ENCODE measurements at regions not wholly inside any gene's neighbourhood (a gene's known extent, or its start where the extent isn't known, plus 50 kb on each side); places are given as distances from the start of the nearest gene placed in this dataset.
A peak's percentile ranks its signal among the peaks of the same experiment; 100 is the strongest.

DNA sequence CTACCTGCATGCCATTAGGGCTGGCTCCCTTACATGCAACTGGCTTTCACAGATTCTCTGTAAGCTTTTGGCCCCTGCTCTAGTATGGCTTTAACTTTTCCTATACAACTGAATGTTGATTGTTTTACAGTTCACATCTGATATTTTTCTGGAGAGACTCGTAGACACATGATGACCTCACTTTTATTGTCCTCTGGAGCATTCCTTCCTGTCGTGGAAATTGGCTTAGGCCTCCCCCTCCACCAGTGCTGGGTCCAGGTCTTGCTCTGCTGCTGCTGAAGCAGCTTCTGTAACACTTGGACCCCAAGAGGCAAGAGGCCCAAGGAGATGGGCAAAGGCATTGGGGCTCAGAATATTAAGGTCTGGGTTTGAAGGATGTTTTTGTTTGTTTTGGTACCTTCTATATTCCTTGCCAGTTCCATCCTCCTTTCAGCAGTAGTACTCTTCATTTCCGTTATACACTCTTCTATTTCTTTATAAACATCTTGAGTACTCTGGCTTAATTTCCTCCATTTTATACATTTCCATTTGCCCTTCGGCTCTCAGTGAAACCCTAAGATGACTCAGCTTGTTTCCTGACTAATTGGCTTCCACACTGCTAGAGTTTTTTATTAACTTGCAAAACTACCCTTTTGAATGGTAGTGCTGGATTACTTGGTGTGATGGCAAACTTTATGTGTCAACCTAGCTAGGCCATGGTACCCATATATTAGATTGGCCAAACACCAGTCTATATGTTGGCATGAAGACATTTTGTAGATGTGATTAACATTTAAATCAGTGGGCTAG, 219.8 kb downstream of the CDCA7 start:
- H3K27ac Mint-ChIP-seq (ENCODE audit: unreplicated experiment): no peak overlapping the region
- TF ChIP-seq, protein P1, sequence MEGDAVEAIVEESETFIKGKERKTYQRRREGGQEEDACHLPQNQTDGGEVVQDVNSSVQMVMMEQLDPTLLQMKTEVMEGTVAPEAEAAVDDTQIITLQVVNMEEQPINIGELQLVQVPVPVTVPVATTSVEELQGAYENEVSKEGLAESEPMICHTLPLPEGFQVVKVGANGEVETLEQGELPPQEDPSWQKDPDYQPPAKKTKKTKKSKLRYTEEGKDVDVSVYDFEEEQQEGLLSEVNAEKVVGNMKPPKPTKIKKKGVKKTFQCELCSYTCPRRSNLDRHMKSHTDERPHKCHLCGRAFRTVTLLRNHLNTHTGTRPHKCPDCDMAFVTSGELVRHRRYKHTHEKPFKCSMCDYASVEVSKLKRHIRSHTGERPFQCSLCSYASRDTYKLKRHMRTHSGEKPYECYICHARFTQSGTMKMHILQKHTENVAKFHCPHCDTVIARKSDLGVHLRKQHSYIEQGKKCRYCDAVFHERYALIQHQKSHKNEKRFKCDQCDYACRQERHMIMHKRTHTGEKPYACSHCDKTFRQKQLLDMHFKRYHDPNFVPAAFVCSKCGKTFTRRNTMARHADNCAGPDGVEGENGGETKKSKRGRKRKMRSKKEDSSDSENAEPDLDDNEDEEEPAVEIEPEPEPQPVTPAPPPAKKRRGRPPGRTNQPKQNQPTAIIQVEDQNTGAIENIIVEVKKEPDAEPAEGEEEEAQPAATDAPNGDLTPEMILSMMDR (IDR thresholded peaks at IDR 0.05; ENCODE audit: unreplicated experiment): no peak
- no peaks in the 10 kb centered on the region for H3K9me3 Mint-ChIP-seq (ENCODE audit: unreplicated experiment)
- no peaks in the 10 kb centered on the region for H3K36me3 Mint-ChIP-seq (ENCODE audit: low read depth, unreplicated experiment)
- peaks cover 2% of the 10 kb centered on the region for H3K27me3 Mint-ChIP-seq (ENCODE audit: unreplicated experiment)
- H3K4me1 Mint-ChIP-seq (ENCODE audit: unreplicated experiment): peaks cover 31% of the 10 kb centered on the region
- H3K4me3 Mint-ChIP-seq (ENCODE audit: unreplicated experiment): no peak overlapping the region
- DNase-seq (ENCODE audit: low spot score): no peak

DNA sequence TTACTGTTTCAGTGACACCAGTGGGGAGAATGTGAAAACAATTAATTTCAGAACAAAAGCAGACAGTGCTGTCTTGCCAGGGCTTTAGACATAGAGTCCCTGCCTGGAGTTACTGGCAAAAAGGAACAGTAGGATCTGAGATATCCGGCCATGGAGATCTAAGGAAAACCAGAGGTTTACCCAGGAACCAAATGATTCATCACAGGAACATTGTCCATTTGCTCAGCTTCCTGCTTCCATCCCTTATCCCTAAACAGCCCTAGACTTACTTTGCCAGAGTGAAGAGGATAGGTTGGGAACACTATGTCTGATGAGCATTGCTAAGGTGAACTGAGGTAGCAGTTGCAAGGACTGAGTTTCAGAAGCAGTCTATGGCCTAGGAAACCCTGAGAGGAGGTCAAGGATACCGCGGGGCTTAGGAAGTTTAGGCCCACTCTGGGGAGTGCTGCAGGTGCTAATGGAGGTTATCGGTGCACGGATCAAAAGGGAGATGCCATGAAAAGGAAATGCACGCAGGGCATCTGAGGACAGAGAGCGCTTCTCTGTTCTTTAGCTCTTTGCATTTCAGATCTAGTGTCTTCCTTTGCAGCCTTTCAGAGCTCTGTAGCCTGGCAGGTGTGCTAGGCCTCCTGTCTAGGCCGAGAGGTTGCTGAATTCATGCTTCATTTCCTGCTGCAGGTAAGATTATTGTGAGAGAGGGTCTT, 223.9 kb downstream of the CDCA7 start:
- Mint-ChIP-seq H3K27me3 (ENCODE audit: unreplicated experiment) (no peaks in the 10 kb centered on the region), H3K4me3 (ENCODE audit: unreplicated experiment) (no peak overlapping the region), H3K9me3 (ENCODE audit: unreplicated experiment) (no peaks in the 10 kb centered on the region), H3K4me1 (ENCODE audit: unreplicated experiment) (peaks cover 10% of the 10 kb centered on the region), H3K27ac (ENCODE audit: unreplicated experiment) (peak overlapping the region; percentile 6), H3K36me3 (ENCODE audit: low read depth, unreplicated experiment) (no peaks in the 10 kb centered on the region)
- TF ChIP-seq, protein P1 (IDR thresholded peaks at IDR 0.05; ENCODE audit: unreplicated experiment): no peak
- DNase-seq (ENCODE audit: low spot score): no peak

DNA sequence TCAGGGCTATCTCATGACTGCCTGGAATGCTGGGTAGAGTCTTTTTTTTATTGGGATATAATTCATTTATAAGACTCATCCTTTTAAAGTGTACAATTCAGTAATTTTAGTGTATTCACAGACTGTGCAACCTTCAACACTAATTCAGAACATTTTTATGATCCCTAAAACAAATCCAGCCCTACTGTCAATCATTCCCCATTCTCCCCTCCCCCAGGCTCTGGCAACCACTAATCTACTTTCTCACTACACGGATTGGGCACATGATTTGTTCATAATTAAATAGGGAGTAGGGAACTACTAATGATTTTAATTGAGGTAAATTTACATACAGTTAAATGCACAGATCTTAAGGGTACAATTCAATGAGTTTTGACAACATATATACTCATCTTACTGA, 225.7 kb downstream of the CDCA7 start:
- Mint-ChIP-seq H3K9me3 (ENCODE audit: unreplicated experiment) (no peaks in the 10 kb centered on the region), H3K4me1 (ENCODE audit: unreplicated experiment) (peaks cover 10% of the 10 kb centered on the region), H3K36me3 (ENCODE audit: low read depth, unreplicated experiment) (no peaks in the 10 kb centered on the region), H3K27ac (ENCODE audit: unreplicated experiment) (no peak overlapping the region), H3K4me3 (ENCODE audit: unreplicated experiment) (no peak overlapping the region), H3K27me3 (ENCODE audit: unreplicated experiment) (no peaks in the 10 kb centered on the region)
- TF ChIP-seq, protein P1 (IDR thresholded peaks at IDR 0.05; ENCODE audit: unreplicated experiment): no peak
- DNase-seq (ENCODE audit: low spot score): no peak

DNA sequence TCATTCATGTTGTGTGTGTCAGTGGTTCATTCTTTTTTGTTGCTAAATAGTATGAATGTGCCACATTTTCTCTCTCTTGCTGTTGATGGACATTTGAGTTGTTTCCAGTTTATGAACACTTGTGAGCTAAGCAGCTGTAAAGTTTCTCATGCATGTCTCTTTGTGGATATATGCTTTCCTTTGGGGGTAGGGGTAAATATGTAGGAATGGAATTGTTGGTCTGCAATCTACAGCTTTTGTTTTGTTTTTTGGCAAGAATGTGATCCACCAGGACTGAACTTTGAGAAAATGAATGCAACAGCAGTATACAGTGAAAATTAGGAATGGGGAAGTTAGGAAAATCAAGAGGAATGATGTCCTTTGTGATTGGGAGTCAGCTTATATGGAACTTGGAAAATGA, 226.3 kb downstream of the CDCA7 start:
- Mint-ChIP-seq H3K4me3 (ENCODE audit: unreplicated experiment) (no peak overlapping the region), H3K36me3 (ENCODE audit: low read depth, unreplicated experiment) (no peaks in the 10 kb centered on the region), H3K9me3 (ENCODE audit: unreplicated experiment) (no peaks in the 10 kb centered on the region), H3K27me3 (ENCODE audit: unreplicated experiment) (no peaks in the 10 kb centered on the region), H3K4me1 (ENCODE audit: unreplicated experiment) (peaks cover 10% of the 10 kb centered on the region), H3K27ac (ENCODE audit: unreplicated experiment) (no peak overlapping the region)
- DNase-seq (ENCODE audit: low spot score): no peak
- TF ChIP-seq, protein P1 (IDR thresholded peaks at IDR 0.05; ENCODE audit: unreplicated experiment): no peak

DNA sequence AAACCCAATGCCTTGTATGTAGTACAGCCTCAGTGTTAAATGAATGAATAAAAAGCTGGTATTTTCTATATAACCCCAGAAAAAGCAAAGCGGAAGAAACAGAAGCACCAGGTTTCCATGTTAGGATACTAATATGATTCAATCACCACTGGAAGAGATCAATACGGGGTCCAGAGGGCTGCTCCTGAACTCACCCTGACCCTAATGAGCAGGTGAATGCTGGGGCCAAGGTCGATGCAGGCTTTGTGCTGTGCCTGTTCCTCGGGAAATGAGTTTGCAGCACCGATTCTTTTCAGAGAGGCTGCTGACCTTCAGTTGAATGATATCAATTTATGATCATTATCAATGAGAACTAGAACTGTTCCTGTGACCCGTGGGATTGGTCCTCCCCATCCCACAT, 228.5 kb downstream of the CDCA7 start:
- TF ChIP-seq, protein P1 (IDR thresholded peaks at IDR 0.05; ENCODE audit: unreplicated experiment): no peak
- DNase-seq (ENCODE audit: low spot score): no peak
- Mint-ChIP-seq H3K9me3 (ENCODE audit: unreplicated experiment) (no peaks in the 10 kb centered on the region), H3K4me1 (ENCODE audit: unreplicated experiment) (peaks cover 7% of the 10 kb centered on the region), H3K36me3 (ENCODE audit: low read depth, unreplicated experiment) (no peaks in the 10 kb centered on the region), H3K27me3 (ENCODE audit: unreplicated experiment) (no peaks in the 10 kb centered on the region), H3K27ac (ENCODE audit: unreplicated experiment) (no peak overlapping the region), H3K4me3 (ENCODE audit: unreplicated experiment) (no peak overlapping the region)

All from endothelial cell (in vitro differentiated cells).